Uterus (tissue), 3 donors: ENCODE measurements at regions not wholly inside any gene's neighbourhood (a gene's known extent, or its start where the extent isn't known, plus 50 kb on each side); places are given as distances from the start of the nearest gene placed in this dataset.

Experiments used
- DNase-seq, 2 donors: peaks; one replicate each; pipeline ENCODE4 v3.0.0-alpha.2; 2019 to 2020
- H3K27ac ChIP-seq, 2 donors: fragments of 200-600 bp; sonication (generic); 1 replicate in 1 of 2; 2 replicates in 1 of 2; pipeline ENCODE4 v1.5.1; 2016 to 2018
- H3K27me3 ChIP-seq, 2 donors: fragments of 200-600 bp; sonication (generic); one replicate each; pipeline ENCODE4 v1.5.1; 2018 to 2019; ENCODE audit warnings: control low read depth in 1 of 2
- H3K36me3 ChIP-seq, 2 donors: fragments of 200-600 bp; sonication (generic); one replicate each; pipeline ENCODE4 v1.5.1; 2019; ENCODE audit warnings: control low read depth in 1 of 2
- H3K4me1 ChIP-seq, 2 donors: fragments of 200-600 bp; sonication (generic); one replicate each; pipeline ENCODE4 v1.5.1; 2018 to 2019; ENCODE audit warnings: control low read depth in 1 of 2
- H3K4me3 ChIP-seq, 2 donors: fragments of 200-600 bp; sonication (generic); 1 replicate in 1 of 2; 2 replicates in 1 of 2; pipeline ENCODE4 v1.5.1; 2018 to 2019; ENCODE audit warnings: mild to moderate bottlenecking in 1 of 2
- H3K9me3 ChIP-seq, 2 donors: fragments of 200-600 bp; sonication (generic); one replicate each; pipeline ENCODE4 v1.5.1; 2019; ENCODE audit warnings: control low read depth in 1 of 2
- POLR2A ChIP-seq, 2 donors: fragments of 450-650 bp; IDR thresholded peaks; one replicate each; pipeline ENCODE4 v1.6.1; 2016; ENCODE audit warnings: antibody characterized with exemption in 2 of 2, mild to moderate bottlenecking in 1 of 2, moderate library complexity in 1 of 2
- intact Hi-C: fragments of 100-400 bp; cut with DNase I; formaldehyde crosslinking; loops from one replicate; pipeline ENCODE4 v1.15.1; 2023; ENCODE audit warnings: low total_unique reads
- TF ChIP-seq, protein P1 (sequence below), 4 experiments: fragments of 200-600 bp in 2 of 4; fragments of 450-650 bp in 2 of 4; sonication (generic) in 2 of 4; IDR thresholded peaks; one replicate each; pipeline ENCODE4 v1.5.1; 2016 to 2019; ENCODE audit warnings: antibody characterized with exemption in 4 of 4, mild to moderate bottlenecking in 2 of 4, moderate library complexity in 1 of 4
- donor health status: DM: yes; HTN: yes; CAD: no.

GRCh38 chr2:20141806-20142205 is 83.1 kb downstream of the SDC1 start:
- no peaks in the 10 kb centered on the region for H3K9me3 ChIP-seq
- TF ChIP-seq, protein P1, sequence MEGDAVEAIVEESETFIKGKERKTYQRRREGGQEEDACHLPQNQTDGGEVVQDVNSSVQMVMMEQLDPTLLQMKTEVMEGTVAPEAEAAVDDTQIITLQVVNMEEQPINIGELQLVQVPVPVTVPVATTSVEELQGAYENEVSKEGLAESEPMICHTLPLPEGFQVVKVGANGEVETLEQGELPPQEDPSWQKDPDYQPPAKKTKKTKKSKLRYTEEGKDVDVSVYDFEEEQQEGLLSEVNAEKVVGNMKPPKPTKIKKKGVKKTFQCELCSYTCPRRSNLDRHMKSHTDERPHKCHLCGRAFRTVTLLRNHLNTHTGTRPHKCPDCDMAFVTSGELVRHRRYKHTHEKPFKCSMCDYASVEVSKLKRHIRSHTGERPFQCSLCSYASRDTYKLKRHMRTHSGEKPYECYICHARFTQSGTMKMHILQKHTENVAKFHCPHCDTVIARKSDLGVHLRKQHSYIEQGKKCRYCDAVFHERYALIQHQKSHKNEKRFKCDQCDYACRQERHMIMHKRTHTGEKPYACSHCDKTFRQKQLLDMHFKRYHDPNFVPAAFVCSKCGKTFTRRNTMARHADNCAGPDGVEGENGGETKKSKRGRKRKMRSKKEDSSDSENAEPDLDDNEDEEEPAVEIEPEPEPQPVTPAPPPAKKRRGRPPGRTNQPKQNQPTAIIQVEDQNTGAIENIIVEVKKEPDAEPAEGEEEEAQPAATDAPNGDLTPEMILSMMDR (IDR thresholded peaks at IDR 0.05), result no peak
- TF ChIP-seq POLR2A (IDR thresholded peaks at IDR 0.05), result no peak
- H3K4me1 ChIP-seq, result no peaks in the 10 kb centered on the region
- H3K4me3 ChIP-seq, result no peak overlapping the region
- peak overlapping the region in 1 of 2 donors; percentile 41 for H3K27ac ChIP-seq
- DNase-seq, result no peak
- intact Hi-C loops, result no loop called here
- no peaks in the 10 kb centered on the region for H3K36me3 ChIP-seq
- no peaks in the 10 kb centered on the region for H3K27me3 ChIP-seq

DNA sequence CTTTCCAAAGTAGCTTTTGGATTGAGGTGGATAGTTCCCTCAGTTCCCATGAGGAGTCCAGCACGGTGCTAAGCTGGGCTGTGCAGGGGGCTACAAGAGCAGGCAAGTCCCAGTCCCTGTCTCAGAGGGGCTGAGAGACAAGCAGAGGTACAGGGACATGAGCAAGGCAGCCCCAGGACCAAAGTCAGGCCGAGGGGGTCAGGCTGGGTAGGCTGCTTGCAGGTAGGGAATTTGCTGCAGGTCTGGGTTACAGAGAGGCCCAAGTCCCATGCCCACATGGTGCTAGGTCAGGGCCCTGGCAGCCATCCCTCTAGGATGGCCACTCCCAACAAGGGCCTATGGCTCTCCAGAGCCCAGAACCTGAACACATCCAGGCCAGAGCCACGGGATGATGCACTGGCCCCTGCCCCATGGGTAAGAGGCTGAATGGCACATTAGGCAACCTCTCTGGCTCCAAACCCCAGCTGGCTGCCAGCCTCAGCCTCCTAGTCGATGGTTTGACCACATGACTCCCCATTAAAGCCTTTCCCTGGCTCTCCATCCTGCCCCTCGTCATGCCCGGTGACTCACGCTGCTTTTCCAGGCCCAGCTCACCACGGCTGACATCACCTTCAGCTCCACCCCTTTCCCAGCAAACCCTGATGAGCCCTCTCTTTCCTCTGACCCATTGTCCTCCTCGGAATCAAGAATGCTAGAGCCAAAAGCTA is 83.7 kb downstream of the SDC1 start:
- Histone ChIP-seq H3K27ac (peak overlapping the region in 1 of 2 donors; percentile 41), H3K4me3 (no peak overlapping the region), H3K9me3 (no peaks in the 10 kb centered on the region), H3K27me3 (no peaks in the 10 kb centered on the region), H3K36me3 (no peaks in the 10 kb centered on the region), H3K4me1 (no peaks in the 10 kb centered on the region)
- TF ChIP-seq POLR2A (IDR thresholded peaks at IDR 0.05), result no peak
- TF ChIP-seq, protein P1 (IDR thresholded peaks at IDR 0.05), result no peak
- intact Hi-C loops, result no loop called here
- peak; percentile 66 to 67 for DNase-seq

DNA sequence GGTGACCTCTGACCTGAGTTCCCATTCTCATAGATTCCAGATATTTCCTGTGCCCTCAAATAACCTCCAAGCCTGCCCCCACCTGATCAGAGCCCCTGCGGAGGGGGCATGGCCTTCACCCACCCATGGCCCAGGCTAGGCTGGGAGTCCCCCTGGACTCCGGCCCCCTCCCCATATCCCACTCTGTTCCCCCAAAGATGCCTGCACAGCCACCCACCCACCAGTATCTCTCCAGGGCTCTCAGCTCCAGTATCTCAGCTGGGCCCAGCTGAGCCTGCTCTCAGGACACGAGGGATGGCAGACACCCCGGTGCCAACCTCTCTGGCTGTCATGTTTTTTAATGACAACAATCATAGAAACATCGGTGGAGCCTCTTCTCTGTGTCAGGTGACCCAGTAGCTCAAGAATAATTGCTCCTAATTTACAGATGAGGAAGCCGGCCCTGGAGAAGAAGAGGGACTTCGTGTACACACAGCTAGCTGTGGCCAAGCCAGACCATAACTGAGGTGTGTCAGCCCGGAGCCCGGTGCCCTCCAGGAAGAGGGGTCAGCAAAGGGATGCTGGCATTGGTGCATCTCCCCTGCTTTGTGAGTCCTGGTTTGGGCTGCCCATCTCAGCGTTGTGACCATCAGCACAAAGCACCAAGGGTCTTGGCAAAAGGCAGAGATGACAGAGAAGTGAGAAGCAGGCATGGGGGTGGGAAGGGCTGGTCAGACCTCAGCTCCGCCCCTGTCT is 84.4 kb downstream of the SDC1 start:
- no peak for TF ChIP-seq POLR2A (IDR thresholded peaks at IDR 0.05)
- TF ChIP-seq, protein P1 (IDR thresholded peaks at IDR 0.05), result no peak
- Histone ChIP-seq H3K4me1 (no peaks in the 10 kb centered on the region), H3K27me3 (no peaks in the 10 kb centered on the region), H3K4me3 (no peak overlapping the region), H3K36me3 (no peaks in the 10 kb centered on the region), H3K27ac (no peak overlapping the region), H3K9me3 (no peaks in the 10 kb centered on the region)
- DNase-seq, result no peak
- intact Hi-C loops, result no loop called here

DNA sequence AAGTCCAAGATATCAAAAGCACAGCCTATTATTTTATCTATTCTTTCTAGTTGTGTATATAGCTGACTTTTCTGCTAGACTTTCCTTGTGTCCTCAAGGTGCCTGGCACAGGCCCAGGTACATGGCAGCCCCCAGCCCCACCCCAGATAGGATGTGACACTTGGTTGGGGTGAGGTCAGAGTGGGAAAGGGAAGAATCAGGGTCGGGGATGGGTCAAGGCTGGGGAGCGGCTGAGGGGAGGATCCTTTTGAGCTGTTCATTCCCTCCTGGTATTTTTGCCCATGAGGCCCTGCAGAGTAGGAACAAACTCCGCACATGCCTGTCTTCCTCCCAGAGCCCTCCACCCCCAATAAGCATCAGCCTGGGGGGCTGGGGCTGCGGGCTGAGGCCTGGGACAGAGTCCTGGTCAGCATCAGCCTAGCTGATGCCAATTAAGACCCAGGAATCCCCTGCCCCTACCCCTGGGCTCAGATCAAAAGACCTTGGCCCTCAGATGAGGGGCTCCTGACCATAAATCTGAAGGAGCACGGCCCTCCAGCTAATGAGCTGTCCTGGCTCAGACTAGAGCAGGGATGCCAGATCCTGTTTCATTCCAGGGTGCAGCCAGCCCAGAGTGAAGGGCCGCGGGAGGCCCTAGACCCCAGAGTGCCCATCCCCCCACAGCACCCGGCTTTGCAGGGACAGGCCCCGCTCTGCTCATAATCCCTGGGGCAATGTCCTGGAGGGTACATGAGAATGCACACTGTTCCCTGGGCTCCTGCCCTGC is 85.3 kb downstream of the SDC1 start:
- intact Hi-C loops, result no loop called here
- Histone ChIP-seq H3K36me3 (no peaks in the 10 kb centered on the region), H3K9me3 (no peaks in the 10 kb centered on the region), H3K4me3 (no peak overlapping the region), H3K27me3 (no peaks in the 10 kb centered on the region), H3K27ac (no peak overlapping the region), H3K4me1 (no peaks in the 10 kb centered on the region)
- no peak for DNase-seq
- TF ChIP-seq, protein P1 (IDR thresholded peaks at IDR 0.05), result no peak
- no peak for TF ChIP-seq POLR2A (IDR thresholded peaks at IDR 0.05)

DNA sequence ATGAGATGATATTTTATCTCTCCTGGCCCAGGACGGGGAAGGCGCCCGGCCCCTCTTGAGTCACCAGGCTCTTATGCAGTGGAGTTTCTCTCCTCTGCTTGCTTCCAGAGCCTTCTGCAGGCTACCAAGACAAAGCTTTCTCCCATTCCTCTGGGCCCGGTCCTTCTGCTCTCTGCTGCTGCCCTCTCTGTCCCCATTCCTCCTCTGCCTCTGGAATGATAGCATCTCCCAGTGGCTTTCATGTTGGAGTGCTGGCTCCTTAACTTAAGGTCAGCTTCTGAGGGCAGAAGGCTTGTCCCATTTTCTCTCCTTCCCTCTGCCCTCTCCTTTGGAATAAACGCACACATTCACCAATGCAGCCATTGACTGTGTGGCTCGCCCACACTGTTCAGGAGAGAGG is 86.2 kb downstream of the SDC1 start:
- Histone ChIP-seq H3K27me3 (no peaks in the 10 kb centered on the region), H3K4me3 (no peak overlapping the region), H3K4me1 (no peaks in the 10 kb centered on the region), H3K36me3 (no peaks in the 10 kb centered on the region), H3K27ac (no peak overlapping the region), H3K9me3 (no peaks in the 10 kb centered on the region)
- TF ChIP-seq POLR2A (IDR thresholded peaks at IDR 0.05), result no peak
- TF ChIP-seq, protein P1 (IDR thresholded peaks at IDR 0.05), result no peak
- DNase-seq, result no peak
- intact Hi-C loops, result no loop called here
